ENCODE measurements at regions not wholly inside any gene's neighbourhood (a gene's known extent, or its start where the extent isn't known, plus 50 kb on each side); places are given as distances from the start of the nearest gene placed in this dataset.

DNA sequence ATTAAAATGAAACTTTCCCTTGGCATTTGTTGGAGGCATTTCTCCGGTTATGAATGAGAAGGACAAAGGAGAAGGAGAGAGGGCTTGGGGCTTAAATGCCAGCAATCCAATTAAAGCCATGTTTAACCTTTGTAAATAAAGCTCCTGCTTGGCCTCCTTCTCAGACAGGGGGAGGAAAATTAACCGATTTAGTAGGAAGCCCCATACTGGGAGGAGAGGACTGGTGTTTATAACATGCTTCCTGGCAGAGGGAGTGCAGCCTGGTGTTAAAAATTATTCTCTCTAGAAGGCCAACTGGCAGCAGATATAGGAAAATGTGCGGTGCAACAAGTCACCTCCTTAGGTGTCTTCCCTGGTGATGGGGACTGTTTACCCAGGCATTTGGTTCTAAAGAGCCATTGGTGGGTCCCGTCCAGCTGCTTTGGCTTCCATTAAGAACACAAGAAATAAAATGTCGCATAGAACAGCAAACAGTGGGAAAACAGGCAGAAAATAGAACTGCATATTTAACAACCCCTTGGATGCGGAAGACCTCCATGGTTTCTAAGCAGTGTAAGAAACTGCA, 846.5 kb downstream of the TYW1 start:
- TF ChIP-seq, protein P1, sequence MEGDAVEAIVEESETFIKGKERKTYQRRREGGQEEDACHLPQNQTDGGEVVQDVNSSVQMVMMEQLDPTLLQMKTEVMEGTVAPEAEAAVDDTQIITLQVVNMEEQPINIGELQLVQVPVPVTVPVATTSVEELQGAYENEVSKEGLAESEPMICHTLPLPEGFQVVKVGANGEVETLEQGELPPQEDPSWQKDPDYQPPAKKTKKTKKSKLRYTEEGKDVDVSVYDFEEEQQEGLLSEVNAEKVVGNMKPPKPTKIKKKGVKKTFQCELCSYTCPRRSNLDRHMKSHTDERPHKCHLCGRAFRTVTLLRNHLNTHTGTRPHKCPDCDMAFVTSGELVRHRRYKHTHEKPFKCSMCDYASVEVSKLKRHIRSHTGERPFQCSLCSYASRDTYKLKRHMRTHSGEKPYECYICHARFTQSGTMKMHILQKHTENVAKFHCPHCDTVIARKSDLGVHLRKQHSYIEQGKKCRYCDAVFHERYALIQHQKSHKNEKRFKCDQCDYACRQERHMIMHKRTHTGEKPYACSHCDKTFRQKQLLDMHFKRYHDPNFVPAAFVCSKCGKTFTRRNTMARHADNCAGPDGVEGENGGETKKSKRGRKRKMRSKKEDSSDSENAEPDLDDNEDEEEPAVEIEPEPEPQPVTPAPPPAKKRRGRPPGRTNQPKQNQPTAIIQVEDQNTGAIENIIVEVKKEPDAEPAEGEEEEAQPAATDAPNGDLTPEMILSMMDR (IDR thresholded peaks at IDR 0.05) = no peak
- intact Hi-C loops (cut with DNase I) = no loop called here
- Histone ChIP-seq H3K4me1 (no peaks in the 10 kb centered on the region), H3K27ac (no peak overlapping the region), H3K9me3 (no peaks in the 10 kb centered on the region), H3K4me3 (no peak overlapping the region), H3K36me3 (no peaks in the 10 kb centered on the region), H3K27me3 (no peaks in the 10 kb centered on the region)
- FAIRE-seq (no peak), ATAC-seq (no peak), DNase-seq (no peak)
- 44 to 47% methylated on average over 6 of the region's 6 CpGs for WGBS, 2 donors

DNA sequence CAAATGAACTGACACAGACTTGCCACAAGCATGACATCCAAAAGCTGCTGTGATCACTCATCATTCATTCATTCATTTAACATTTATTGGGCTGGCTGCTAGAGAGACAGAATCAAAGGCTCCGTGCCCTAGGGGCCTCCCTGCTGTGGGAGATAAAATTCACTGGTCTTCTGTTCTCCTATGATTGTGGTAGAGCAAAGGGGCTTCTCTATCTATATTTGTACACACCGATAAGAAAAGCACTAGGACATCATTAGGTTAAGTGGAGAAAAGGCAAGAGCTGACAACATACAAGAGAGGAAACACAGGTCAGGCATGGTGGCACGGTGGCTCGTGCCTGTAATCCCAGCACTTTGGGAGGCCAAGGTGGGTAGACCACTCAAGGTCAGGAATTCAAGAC, 847.0 kb downstream of the TYW1 start:
- DNase-seq = no peak
- no peaks in the 10 kb centered on the region for H3K36me3 ChIP-seq
- H3K27me3 ChIP-seq = no peaks in the 10 kb centered on the region
- TF ChIP-seq, protein P1 (IDR thresholded peaks at IDR 0.05) = no peak
- H3K27ac ChIP-seq = no peak overlapping the region
- 49 to 55% methylated on average over 4 of the region's 4 CpGs for WGBS, 2 donors
- H3K4me1 ChIP-seq = no peaks in the 10 kb centered on the region
- intact Hi-C loops (cut with DNase I) = no loop called here
- no peak for FAIRE-seq
- H3K4me3 ChIP-seq = no peak overlapping the region
- ATAC-seq = no peak
- no peaks in the 10 kb centered on the region for H3K9me3 ChIP-seq

DNA sequence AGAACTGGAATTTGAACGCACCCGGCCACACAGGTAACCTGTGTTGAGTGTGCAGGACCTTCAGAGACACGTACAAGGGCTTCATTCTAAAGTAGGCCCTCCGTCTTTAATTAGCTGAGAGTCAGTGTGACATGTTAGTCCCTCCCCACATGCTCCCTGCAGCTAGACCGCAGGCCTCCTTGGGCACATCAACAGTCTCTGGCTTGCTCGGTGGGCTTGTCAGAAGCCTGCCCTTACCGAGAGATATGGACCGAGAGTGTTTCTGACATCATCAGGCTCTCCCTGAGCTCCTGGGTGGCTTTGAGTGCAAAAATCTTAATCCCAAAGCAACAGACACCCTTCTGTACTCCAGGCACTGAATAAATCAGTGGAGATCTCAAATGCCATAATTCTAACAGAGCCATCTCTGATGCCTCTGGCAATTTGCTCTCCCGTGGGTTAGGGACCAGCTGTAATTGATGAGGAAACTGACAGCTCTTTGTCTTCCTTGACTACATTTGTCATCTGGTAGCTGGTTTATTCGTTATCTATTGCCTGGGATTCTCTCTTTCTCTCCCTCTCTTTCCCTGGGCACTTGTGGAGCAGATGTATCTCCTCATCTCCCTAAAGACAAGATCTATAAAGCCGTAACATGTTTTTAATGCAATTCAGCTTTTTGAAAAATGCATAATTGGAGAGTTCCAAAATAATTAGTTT, 850.6 kb downstream of the TYW1 start:
- no peaks in the 10 kb centered on the region for H3K9me3 ChIP-seq
- no peak overlapping the region for H3K27ac ChIP-seq
- H3K4me1 ChIP-seq = no peaks in the 10 kb centered on the region
- H3K36me3 ChIP-seq = no peaks in the 10 kb centered on the region
- TF ChIP-seq, protein P1 (IDR thresholded peaks at IDR 0.05) = no peak
- ATAC-seq (no peak), FAIRE-seq (no peak), DNase-seq (no peak)
- intact Hi-C loops (cut with DNase I) = no loop called here
- H3K4me3 ChIP-seq = no peak overlapping the region
- 53 to 59% methylated on average over 11 of the region's 11 CpGs for whole genome bisulfite sequencing, 2 donors
- H3K27me3 ChIP-seq = no peaks in the 10 kb centered on the region

DNA sequence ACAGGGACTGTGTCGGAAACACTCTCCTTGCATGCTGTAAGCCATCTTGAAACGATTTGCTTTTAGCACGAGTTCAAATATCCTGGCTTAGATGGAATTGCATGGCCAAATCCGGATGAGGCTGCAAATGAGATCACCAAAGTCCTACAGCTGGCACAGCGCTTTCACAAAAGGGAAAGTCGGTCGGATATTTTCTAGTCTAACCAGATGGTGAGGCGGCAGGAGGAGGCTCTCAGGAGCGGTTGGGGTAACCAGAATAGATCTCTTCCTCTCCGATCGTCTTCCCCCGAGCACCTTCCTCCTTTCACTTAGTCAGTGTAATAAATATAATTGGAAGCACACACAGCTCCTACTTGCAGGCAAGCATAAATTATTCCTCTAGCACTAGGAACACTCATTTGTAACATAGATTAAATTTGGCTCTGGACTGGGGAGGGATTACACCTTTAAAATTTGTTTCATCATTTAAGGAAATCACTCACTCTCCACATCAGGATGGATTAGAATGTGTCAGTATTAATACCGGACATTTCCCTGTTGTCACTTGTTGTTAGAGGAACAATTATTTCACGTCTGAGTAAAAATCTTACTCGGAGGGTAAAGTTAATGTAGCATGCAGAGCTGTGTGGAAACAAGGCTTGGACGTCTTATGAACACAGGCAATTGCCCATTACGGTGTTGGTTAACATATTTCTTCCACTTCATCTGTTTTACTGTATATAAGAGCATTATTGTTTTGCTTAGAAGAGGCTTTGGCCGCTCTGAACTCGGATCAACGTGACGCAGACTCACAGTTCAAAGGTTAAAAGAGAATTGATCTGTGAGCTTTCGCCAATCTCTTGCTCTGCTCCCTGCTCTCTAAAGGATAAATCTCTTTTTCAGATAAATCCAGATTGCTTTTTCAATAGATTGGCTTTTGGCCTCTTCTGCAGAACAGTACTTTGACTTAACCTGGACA, 857.9 kb downstream of the TYW1 start:
- Histone ChIP-seq H3K9me3 (no peaks in the 10 kb centered on the region), H3K27me3 (no peaks in the 10 kb centered on the region), H3K36me3 (no peaks in the 10 kb centered on the region), H3K4me3 (no peak overlapping the region), H3K4me1 (no peaks in the 10 kb centered on the region), H3K27ac (no peak overlapping the region)
- TF ChIP-seq, protein P1 (IDR thresholded peaks at IDR 0.05) = no peak
- whole genome bisulfite sequencing, 2 donors = 44 to 50% methylated on average over 22 of the region's 22 CpGs
- ATAC-seq (peak in 1 of 4 donors; percentile 37), FAIRE-seq (no peak), DNase-seq (no peak)
- intact Hi-C loops (cut with DNase I) = no loop called here

Measured in pancreas (tissue), 10 donors.